NCI-H1930 (cell line): ENCODE measurements at regions not wholly inside any gene's neighbourhood (a gene's known extent, or its start where the extent isn't known, plus 50 kb on each side); places are given as distances from the start of the nearest gene placed in this dataset.
A peak's percentile ranks its signal among the peaks of the same experiment; 100 is the strongest.
"Not testable (repeated sequence)": the region's sequence is repeated elsewhere in the genome, so short reads cannot be mapped to it uniquely, and the experiment has no call there.

ENCODE experiments used
- DNase-seq, 2 experiments: peaks; one replicate each; lab custom pipeline; 2025; lab: John Stamatoyannopoulos, UW

DNA sequence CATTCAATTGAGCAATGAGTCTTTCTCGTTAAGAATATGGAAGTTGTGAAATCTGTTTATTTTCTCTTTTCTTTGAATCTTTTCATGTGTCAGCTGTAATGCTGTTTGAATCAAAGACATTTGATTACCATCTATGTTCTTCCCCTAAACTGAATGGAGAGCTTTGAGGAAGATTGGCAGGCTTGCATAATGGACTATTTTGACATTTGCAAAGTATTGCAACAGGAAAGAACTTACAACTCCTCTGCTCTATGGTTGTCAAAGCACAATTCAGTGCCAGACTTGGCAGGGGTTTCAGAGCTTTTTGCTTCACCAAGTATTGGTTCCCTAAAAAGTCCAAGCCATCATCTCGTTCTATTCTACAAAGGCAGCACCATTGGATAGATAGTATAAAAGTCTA lies 549.0 kb upstream of the NUDT12 start:
- no peak for DNase-seq

GRCh38 chr5:104096451-104096850 lies 533.9 kb upstream of the NUDT12 start:
- no peak for DNase-seq

DNA sequence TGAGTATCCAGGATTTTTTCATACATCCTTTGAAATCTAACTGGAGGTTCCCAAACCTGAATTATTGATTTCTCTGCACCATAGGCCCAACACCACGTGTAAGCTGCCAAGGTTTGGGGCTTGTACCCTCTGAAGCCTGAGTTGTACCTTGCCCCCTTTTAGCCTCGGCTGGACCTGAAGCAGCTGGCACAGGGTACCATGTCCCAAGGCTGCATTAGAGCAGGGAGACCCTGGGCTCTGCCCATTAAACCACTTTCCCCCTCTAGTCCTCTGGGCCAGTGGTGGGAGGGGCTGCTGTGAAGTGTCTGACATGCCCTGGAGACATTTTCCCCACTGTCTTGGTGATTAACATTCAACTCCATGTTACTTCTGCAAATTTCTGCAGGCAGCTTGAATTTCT lies 532.9 kb upstream of the NUDT12 start:
- no peak for DNase-seq

- DNase-seq, result no peak
Measured at GRCh38 chr5:104088876-104089778, 526.5 kb upstream of the NUDT12 start.

DNA sequence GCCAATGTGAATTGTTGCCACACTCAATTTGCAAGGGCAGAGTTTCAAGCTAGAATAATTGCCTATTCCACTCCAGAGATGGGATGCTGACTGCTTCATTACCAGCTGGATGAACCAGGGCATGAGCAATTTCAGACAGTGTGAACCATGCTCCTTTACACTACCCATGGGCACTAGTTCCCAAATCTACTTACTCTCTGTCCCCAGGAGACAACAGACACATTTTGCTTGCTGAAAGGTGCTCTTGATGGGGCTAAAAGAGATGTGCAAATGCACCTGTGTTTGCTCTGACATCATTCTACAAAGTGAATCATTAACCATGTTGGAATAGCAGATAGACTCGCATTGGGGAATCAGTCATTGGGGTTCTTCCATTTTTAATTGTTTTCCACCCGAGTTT lies 522.3 kb upstream of the NUDT12 start:
- DNase-seq, result peak; percentile 42 to 45

DNA sequence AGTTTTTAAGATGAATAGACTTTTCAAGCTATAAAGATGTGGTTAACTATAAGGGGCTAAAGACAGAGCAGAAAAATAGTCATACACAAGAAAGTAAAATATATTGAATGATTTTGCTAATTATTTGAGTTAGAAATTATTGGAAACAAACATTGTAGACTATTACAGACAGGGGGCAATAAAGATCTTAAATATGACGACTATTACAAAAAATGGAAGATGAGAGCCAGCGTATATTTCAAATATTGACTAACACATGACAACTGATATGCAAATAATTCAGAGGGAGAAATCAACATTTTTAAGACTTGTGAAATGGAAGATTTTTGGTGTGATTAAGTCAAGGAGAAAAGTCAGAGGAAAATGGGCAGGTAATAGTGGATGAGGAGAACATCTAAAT lies 520.2 kb upstream of the NUDT12 start:
- DNase-seq, result no peak

DNA sequence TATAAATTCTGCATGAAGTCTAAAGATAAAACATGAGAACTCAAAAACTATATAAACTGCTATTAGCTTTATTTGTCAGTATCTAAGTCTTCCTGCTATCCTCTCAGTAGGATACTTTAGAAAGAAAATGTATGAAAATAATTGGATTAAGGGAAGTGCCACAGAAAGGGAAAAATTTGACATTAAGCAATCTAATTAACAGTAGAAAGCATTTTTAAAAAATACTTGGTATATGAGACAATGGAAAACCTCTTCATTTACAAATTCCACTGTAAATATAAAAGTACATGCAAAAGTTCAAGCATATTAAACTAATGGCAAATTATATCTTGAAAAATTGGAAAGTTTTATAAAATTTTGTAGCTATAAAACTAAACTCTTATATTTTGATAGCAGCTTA lies 518.6 kb upstream of the NUDT12 start:
- DNase-seq, result no peak

DNA sequence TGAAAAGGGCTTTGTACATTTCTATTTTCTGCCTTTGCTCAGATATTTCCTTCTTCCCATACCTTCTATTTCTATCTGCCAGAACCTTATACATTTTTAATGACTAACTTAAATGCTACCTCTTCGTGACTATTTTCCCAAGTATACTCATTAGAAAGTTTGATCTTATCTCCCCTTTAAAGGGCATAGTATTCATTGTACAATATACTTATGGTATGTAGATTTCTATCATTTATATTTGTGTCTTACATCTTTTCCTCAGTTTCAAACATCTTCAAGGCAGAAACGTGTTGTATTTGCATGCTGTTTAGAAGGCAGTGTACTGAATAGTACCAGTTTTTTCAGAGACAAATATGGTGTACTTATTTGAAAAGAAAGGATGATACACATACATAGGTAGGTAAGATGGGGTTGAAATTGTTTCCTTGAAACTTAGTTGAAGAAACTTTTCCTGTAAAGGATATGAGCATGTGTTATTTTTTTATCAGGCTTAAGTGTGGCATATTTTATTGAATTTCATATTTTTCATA lies 518.1 kb upstream of the NUDT12 start:
- no peak for DNase-seq

DNA sequence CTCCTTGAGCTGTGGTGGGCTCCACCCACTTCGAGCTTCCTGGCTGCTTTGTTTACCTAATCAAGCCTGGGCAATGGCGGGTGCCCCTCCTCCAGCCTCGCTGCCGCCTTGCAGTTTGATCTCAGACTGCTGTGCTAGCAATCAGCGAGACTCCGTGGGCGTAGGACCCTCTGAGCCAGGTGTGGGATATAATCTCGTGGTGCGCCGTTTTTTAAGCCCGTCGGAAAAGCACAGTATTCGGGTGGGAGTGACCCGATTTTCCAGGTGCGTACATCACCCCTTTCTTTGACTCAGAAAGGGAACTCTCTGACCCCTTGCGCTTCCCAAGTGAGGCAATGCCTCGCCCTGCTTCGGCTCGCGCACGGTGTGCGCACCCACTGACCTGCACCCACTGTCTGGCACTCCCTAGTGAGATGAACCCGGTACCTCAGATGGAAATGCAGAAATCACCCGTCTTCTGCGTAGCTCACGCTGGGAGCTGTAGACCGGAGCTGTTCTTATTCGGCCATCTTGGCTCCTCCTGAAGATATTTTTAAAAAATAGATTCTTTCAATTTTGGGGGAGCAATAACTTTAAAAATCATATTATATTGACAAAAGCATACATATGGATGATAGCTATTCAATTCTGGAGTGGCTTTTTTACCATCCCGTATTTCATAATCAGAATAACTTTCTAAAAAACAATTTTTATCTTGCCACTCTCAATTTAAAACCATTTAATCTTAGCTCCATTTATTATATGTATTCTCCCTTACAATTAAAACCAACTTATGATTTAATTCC lies 517.5 kb upstream of the NUDT12 start:
- not testable (repeated sequence) for DNase-seq

- DNase-seq, result no peak
Measured at GRCh38 chr5:104071887-104072286, 509.3 kb upstream of the NUDT12 start.

DNA sequence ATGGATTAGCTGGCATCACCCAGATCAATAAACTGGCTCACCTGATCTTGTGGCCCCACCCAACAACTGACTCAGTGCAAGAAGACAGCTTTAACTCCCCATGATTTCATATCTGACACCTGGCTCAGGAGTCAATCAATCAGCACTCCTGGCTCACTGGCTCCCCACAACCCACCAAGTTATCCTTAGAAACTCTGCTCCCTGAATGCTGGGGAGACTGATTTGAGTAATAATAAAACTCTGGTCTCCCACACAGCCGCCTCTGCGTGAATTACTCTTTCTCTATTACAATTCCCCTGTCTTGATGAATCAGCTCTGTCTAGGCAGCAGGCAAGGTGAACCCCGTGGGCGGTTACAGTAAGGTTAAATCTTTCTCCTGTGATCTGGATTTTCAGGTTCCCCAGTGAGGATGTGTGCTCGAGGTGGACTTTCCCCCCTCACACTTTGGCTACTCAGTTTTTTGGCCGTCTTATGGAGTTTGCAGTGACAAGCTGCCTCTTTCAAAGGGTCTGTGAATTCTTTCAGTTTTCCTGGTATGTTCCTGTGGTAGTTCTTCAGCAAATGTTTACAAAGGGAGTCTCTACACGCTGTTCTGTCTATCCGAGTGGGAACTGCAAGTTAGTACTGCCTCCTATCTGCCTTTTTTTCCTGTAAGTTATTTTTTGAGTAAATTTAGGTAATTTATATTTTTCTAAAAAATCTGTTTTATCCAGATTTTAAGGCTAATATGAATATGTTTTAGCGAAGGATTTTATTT lies 500.2 kb upstream of the NUDT12 start:
- no peak for DNase-seq

GRCh38 chr5:104061707-104062106 lies 499.1 kb upstream of the NUDT12 start:
- DNase-seq, result no peak

GRCh38 chr5:104053353-104053649 lies 490.7 kb upstream of the NUDT12 start:
- DNase-seq, result no peak

- DNase-seq, result no peak
Measured at GRCh38 chr5:104052558-104053352, 490.2 kb upstream of the NUDT12 start.

- DNase-seq, result no peak
Measured at GRCh38 chr5:104050436-104050835, 487.8 kb upstream of the NUDT12 start.

DNA sequence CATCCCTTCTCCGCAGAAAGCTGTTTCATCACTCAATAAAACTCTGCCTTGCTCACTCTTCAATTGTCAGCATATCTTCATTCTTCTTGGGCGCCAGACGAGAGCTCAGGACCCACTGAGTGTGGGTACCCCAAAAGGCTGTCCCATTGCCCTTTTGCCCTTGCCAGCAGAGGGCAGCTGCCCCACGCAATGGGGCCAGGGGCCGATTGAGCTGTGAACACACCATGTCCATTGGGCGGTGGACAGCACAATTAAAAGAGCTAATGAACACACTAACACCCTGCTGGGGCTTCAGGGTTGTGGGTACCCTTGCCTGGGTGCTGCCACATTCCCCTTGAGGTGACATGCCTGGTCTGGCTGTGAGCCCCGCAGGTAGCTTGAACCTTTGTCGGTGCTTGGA lies 487.2 kb upstream of the NUDT12 start:
- DNase-seq, result no peak

DNA sequence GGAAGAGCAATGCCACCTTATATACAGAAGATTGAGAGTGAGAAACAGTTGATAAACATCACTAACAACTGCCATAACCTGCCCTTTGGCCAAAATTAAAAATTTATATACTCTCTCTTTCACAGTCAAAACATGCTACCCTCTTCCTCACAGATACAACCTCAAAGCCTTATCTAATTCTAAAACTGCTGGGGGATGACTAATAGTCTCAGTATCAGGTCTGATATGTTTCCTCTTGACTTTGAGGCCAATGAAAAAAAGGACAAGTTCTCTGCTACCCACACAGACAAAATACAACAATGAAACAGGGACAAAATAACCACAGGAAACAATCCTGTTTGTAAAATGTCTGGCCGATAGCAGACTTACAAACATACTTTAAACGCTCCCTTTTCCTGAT lies 485.6 kb upstream of the NUDT12 start:
- no peak for DNase-seq

DNA sequence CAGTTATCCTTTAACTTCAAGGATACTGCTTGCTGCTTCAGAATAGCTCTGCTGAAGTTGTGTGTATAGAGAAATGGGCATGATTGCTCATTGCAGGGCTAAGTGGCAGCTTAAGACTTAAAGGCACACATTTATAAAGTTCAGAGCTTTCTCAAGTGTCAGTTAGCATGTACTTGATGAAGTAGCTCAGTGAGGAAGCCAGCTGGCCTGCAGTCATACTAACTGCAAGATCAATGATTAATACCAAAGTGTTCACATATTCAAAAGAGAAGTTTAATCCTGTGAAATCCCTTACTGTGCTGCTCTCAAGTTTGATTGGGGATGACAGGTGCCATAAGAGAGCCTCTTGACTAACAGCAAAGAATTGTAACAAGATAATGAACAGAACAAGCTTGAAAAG lies 483.4 kb upstream of the NUDT12 start:
- no peak for DNase-seq

DNA sequence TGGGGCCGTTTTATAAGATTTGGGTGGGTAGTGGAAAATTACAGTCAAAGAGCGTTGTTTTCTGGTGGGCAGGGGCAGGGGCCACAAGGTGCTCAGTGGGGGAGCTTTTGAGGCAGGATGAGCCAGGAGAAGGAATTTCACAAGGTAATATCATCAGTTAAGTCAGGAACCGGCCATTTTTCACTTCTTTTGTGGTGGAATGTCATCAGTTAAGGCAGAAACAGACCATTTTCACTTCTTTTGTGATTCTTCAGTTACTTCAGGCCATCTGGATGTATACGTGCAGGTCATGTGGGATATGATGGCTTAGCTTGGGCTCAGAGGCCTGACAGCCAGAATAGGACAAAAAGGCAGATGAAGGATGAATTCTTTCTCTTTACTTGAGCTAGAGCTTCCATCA lies 477.3 kb upstream of the NUDT12 start:
- not testable (repeated sequence) for DNase-seq

DNA sequence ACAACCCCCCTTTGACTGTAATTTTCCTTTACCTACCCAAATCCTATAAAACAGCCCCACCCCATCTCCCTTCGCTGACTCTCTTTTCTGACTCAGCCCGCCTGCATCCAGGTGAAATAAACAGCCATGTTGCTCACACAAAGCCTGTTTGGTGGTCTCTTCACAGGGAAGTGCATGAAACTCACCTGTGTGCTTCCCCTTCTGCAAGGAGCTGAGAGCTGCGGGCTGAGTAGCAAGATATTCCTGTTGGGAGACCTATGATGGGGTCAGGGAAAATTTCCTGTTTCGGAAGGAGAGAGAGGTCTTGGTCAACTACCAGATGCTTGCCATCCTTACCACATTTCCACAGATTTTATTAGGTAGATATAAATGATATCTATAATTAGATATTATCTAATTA lies 474.5 kb upstream of the NUDT12 start:
- DNase-seq, result not testable (repeated sequence)

- DNase-seq, result not testable (repeated sequence)
Measured at GRCh38 chr5:104033186-104033585, 470.6 kb upstream of the NUDT12 start.

DNA sequence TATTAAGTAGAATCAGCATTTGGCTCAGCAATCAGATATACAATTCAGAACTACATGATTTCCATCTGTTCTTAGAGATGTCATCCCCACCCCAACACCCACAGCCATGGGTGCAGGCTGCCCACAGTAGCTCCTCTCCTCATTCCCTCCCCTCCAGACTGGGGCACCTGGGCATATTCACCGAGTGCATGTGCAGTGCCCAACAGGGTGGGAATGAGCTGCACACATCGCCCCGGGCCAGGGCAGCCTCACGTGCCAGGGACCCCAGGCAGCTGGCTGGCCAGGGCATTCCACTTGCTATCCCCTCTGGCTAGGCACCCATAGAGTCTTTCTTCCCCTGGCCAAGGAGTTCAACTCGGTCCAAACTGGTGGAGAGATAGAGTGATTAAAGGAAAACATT lies 461.9 kb upstream of the NUDT12 start:
- no peak for DNase-seq
